ENCODE measurements at regions not wholly inside any gene's neighbourhood (a gene's known extent, or its start where the extent isn't known, plus 50 kb on each side); places are given as distances from the start of the nearest gene placed in this dataset.

- no peaks in the 10 kb centered on the region for H3K36me3 Mint-ChIP-seq (ENCODE audit: low read depth)
- no peak overlapping the region for H3K27ac Mint-ChIP-seq (ENCODE audit: unreplicated experiment)
- H3K4me1 Mint-ChIP-seq, result peaks cover 6% of the 10 kb centered on the region
- no peak for TF ChIP-seq CTCF (conservative IDR thresholded peaks at IDR 0.05)
- no peaks in the 10 kb centered on the region for H3K9me3 Mint-ChIP-seq
- H3K4me3 Mint-ChIP-seq, result no peak overlapping the region
- DNase-seq (ENCODE audit: low read depth, low spot score), result no peak
- H3K27me3 Mint-ChIP-seq (ENCODE audit: low read depth), result peaks cover 47% of the 10 kb centered on the region
Measured at GRCh38 chr5:73280821-73281746, 108.1 kb downstream of the TMEM174 start.

GRCh38 chr5:73280386-73280785, 107.4 kb downstream of the TMEM174 start:
- TF ChIP-seq CTCF (conservative IDR thresholded peaks at IDR 0.05), result no peak
- Mint-ChIP-seq H3K4me1 (peaks cover 6% of the 10 kb centered on the region), H3K4me3 (no peak overlapping the region), H3K9me3 (no peaks in the 10 kb centered on the region), H3K27me3 (ENCODE audit: low read depth) (peaks cover 52% of the 10 kb centered on the region), H3K36me3 (ENCODE audit: low read depth) (no peaks in the 10 kb centered on the region), H3K27ac (ENCODE audit: unreplicated experiment) (no peak overlapping the region)
- DNase-seq (ENCODE audit: low read depth, low spot score), result no peak

GRCh38 chr5:73279805-73280204, 106.8 kb downstream of the TMEM174 start:
- no peak for DNase-seq (ENCODE audit: low read depth, low spot score)
- no peak overlapping the region for H3K4me3 Mint-ChIP-seq
- H3K4me1 Mint-ChIP-seq, result peaks cover 6% of the 10 kb centered on the region
- no peak overlapping the region for H3K27ac Mint-ChIP-seq (ENCODE audit: unreplicated experiment)
- H3K27me3 Mint-ChIP-seq (ENCODE audit: low read depth), result peaks cover 54% of the 10 kb centered on the region
- TF ChIP-seq CTCF (conservative IDR thresholded peaks at IDR 0.05), result no peak
- no peaks in the 10 kb centered on the region for H3K9me3 Mint-ChIP-seq
- no peaks in the 10 kb centered on the region for H3K36me3 Mint-ChIP-seq (ENCODE audit: low read depth)

GRCh38 chr5:73278693-73279092, 105.7 kb downstream of the TMEM174 start:
- DNase-seq (ENCODE audit: low read depth, low spot score), result no peak
- Mint-ChIP-seq H3K27me3 (ENCODE audit: low read depth) (peaks cover 65% of the 10 kb centered on the region), H3K4me1 (peaks cover 6% of the 10 kb centered on the region), H3K27ac (ENCODE audit: unreplicated experiment) (no peak overlapping the region), H3K9me3 (no peaks in the 10 kb centered on the region), H3K4me3 (no peak overlapping the region), H3K36me3 (ENCODE audit: low read depth) (no peaks in the 10 kb centered on the region)
- no peak for TF ChIP-seq CTCF (conservative IDR thresholded peaks at IDR 0.05)

GRCh38 chr5:73274881-73275663, 102.1 kb downstream of the TMEM174 start:
- no peaks in the 10 kb centered on the region for H3K4me1 Mint-ChIP-seq
- H3K9me3 Mint-ChIP-seq, result no peaks in the 10 kb centered on the region
- no peaks in the 10 kb centered on the region for H3K36me3 Mint-ChIP-seq (ENCODE audit: low read depth)
- no peak for DNase-seq (ENCODE audit: low read depth, low spot score)
- TF ChIP-seq CTCF (conservative IDR thresholded peaks at IDR 0.05), result no peak
- H3K27ac Mint-ChIP-seq (ENCODE audit: unreplicated experiment), result no peak overlapping the region
- no peak overlapping the region for H3K4me3 Mint-ChIP-seq
- peaks cover 76% of the 10 kb centered on the region for H3K27me3 Mint-ChIP-seq (ENCODE audit: low read depth)

Measured in neural crest cell (in vitro differentiated cells).